Testis (tissue), 2 donors: ENCODE measurements at regions not wholly inside any gene's neighbourhood (a gene's known extent, or its start where the extent isn't known, plus 50 kb on each side); places are given as distances from the start of the nearest gene placed in this dataset.

Experiments
- POLR2A ChIP-seq: fragments of 450-650 bp; IDR thresholded peaks from one replicate; pipeline ENCODE4 v1.6.1; 2017; ENCODE audit warnings: antibody characterized with exemption, mild to moderate bottlenecking, moderate library complexity
- TF ChIP-seq, protein P1 (sequence below), 3 experiments: fragments of 450-650 bp in 2 of 3; fragments of 200-600 bp in 1 of 3; sonication (generic) in 1 of 3; IDR thresholded peaks; one replicate each; pipeline ENCODE4 v1.5.1; 2016 to 2019; ENCODE audit warnings: antibody characterized with exemption in 3 of 3, mild to moderate bottlenecking in 2 of 3, moderate library complexity in 1 of 3

- TF ChIP-seq, protein P1, sequence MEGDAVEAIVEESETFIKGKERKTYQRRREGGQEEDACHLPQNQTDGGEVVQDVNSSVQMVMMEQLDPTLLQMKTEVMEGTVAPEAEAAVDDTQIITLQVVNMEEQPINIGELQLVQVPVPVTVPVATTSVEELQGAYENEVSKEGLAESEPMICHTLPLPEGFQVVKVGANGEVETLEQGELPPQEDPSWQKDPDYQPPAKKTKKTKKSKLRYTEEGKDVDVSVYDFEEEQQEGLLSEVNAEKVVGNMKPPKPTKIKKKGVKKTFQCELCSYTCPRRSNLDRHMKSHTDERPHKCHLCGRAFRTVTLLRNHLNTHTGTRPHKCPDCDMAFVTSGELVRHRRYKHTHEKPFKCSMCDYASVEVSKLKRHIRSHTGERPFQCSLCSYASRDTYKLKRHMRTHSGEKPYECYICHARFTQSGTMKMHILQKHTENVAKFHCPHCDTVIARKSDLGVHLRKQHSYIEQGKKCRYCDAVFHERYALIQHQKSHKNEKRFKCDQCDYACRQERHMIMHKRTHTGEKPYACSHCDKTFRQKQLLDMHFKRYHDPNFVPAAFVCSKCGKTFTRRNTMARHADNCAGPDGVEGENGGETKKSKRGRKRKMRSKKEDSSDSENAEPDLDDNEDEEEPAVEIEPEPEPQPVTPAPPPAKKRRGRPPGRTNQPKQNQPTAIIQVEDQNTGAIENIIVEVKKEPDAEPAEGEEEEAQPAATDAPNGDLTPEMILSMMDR (IDR thresholded peaks at IDR 0.05), result no peak
- no peak for TF ChIP-seq POLR2A
These were observed 178.9 kb downstream of the BARX1 start for GRCh38 chr9:93776256-93776655.
